HUES6 (cell line): ENCODE measurements at regions not wholly inside any gene's neighbourhood (a gene's known extent, or its start where the extent isn't known, plus 50 kb on each side); places are given as distances from the start of the nearest gene placed in this dataset.

Experiments
- H3K27ac ChIP-seq: 2 replicates; pipeline ENCODE4 v1.7.0; 2013; ENCODE audit warnings: low read depth, mild to moderate bottlenecking, low read length, inconsistent platforms
- H3K27me3 ChIP-seq: 2 replicates; pipeline ENCODE4 v1.6.1; 2013; ENCODE audit warnings: low read length; ENCODE audit not compliant: control insufficient read depth, insufficient read depth
- H3K36me3 ChIP-seq: 2 replicates; pipeline ENCODE4 v1.6.1; 2013; ENCODE audit warnings: low read length; ENCODE audit not compliant: control insufficient read depth, insufficient read depth
- H3K4me1 ChIP-seq: 2 replicates; pipeline ENCODE4 v1.6.1; 2013; ENCODE audit warnings: low read length; ENCODE audit not compliant: control insufficient read depth, insufficient read depth
- H3K4me3 ChIP-seq: 2 replicates; pipeline ENCODE4 v1.5.1; 2013; ENCODE audit warnings: low read depth, low read length
- H3K9ac ChIP-seq: one replicate; pipeline ENCODE4 v1.6.1; 2013; ENCODE audit warnings: mild to moderate bottlenecking, low read length
- H3K9me3 ChIP-seq: 2 replicates; pipeline ENCODE4 v1.6.1; 2013; ENCODE audit warnings: low read depth, low read length; ENCODE audit not compliant: control insufficient read depth, insufficient read depth

GRCh38 chr3:14590569-14590968 lies 50.4 kb upstream of the GRIP2 start:
- Histone ChIP-seq H3K4me3 (no peak overlapping the region), H3K4me1 (peaks cover 3% of the 10 kb centered on the region; the same call in 1 of the 2 replicates), H3K9me3 (no peaks in the 10 kb centered on the region), H3K27me3 (no peaks in the 10 kb centered on the region), H3K27ac (no peak overlapping the region), H3K36me3 (no peaks in the 10 kb centered on the region), H3K9ac (no peak overlapping the region)

- H3K9ac ChIP-seq: no peak overlapping the region
- no peaks in the 10 kb centered on the region for H3K36me3 ChIP-seq
- no peak overlapping the region for H3K4me3 ChIP-seq
- H3K27me3 ChIP-seq: no peaks in the 10 kb centered on the region
- H3K9me3 ChIP-seq: no peaks in the 10 kb centered on the region
- H3K4me1 ChIP-seq: peaks cover 3% of the 10 kb centered on the region; the same call in 1 of the 2 replicates
- no peak overlapping the region for H3K27ac ChIP-seq
Measured at GRCh38 chr3:14592390-14592789, 52.2 kb upstream of the GRIP2 start.

- Histone ChIP-seq H3K27ac (no peak overlapping the region), H3K36me3 (no peaks in the 10 kb centered on the region)
Measured at GRCh38 chr3:14592836-14593235, 52.7 kb upstream of the GRIP2 start.

GRCh38 chr3:14594234-14594633 lies 54.1 kb upstream of the GRIP2 start:
- Histone ChIP-seq H3K27me3 (no peaks in the 10 kb centered on the region), H3K36me3 (no peaks in the 10 kb centered on the region), H3K4me1 (peaks cover 3% of the 10 kb centered on the region; the same call in 1 of the 2 replicates), H3K27ac (no peak overlapping the region), H3K9ac (no peak overlapping the region), H3K9me3 (no peaks in the 10 kb centered on the region), H3K4me3 (no peak overlapping the region)

More at GRCh38 chr3:14592836-14593235, 52.7 kb upstream of the GRIP2 start:
- Histone ChIP-seq H3K27me3 (no peaks in the 10 kb centered on the region), H3K4me1 (peaks cover 3% of the 10 kb centered on the region; the same call in 1 of the 2 replicates), H3K4me3 (no peak overlapping the region), H3K9ac (no peak overlapping the region), H3K9me3 (no peaks in the 10 kb centered on the region)

- Histone ChIP-seq H3K36me3 (no peaks in the 10 kb centered on the region), H3K4me1 (no peaks in the 10 kb centered on the region), H3K27me3 (peaks cover 12% of the 10 kb centered on the region; the same call in 1 of the 2 replicates), H3K27ac (no peak overlapping the region), H3K9ac (no peak overlapping the region), H3K4me3 (no peak overlapping the region), H3K9me3 (no peaks in the 10 kb centered on the region)
Measured at GRCh38 chr3:14595561-14595960, 55.4 kb upstream of the GRIP2 start.

- H3K9me3 ChIP-seq: no peaks in the 10 kb centered on the region
- no peaks in the 10 kb centered on the region for H3K36me3 ChIP-seq
- H3K4me1 ChIP-seq: peaks cover 10% of the 10 kb centered on the region; the same call in 1 of the 2 replicates
- no peak overlapping the region for H3K27ac ChIP-seq
- H3K4me3 ChIP-seq: no peak overlapping the region
- peaks cover 29% of the 10 kb centered on the region for H3K27me3 ChIP-seq
- no peak overlapping the region for H3K9ac ChIP-seq
Measured at GRCh38 chr3:14597266-14597665, 54.3 kb upstream of the CCDC174 start.

- peaks cover 34% of the 10 kb centered on the region for H3K27me3 ChIP-seq
Measured at GRCh38 chr3:14598143-14598569, 53.4 kb upstream of the CCDC174 start.

GRCh38 chr3:14599488-14599887 lies 52.1 kb upstream of the CCDC174 start:
- no peak overlapping the region for H3K4me3 ChIP-seq
- H3K27me3 ChIP-seq: peaks cover 39% of the 10 kb centered on the region
- no peak overlapping the region for H3K27ac ChIP-seq
- H3K9me3 ChIP-seq: no peaks in the 10 kb centered on the region
- H3K36me3 ChIP-seq: no peaks in the 10 kb centered on the region
- H3K4me1 ChIP-seq: peaks cover 11% of the 10 kb centered on the region
- H3K9ac ChIP-seq: no peak overlapping the region

More at GRCh38 chr3:14598143-14598569, 53.4 kb upstream of the CCDC174 start:
- Histone ChIP-seq H3K4me1 (peaks cover 10% of the 10 kb centered on the region; the same call in 1 of the 2 replicates), H3K36me3 (no peaks in the 10 kb centered on the region), H3K4me3 (no peak overlapping the region), H3K27ac (no peak overlapping the region), H3K9ac (no peak overlapping the region), H3K9me3 (no peaks in the 10 kb centered on the region)

GRCh38 chr3:14600075-14600474 lies 51.5 kb upstream of the CCDC174 start:
- Histone ChIP-seq H3K27me3 (peaks cover 39% of the 10 kb centered on the region), H3K9me3 (no peaks in the 10 kb centered on the region), H3K4me1 (peaks cover 17% of the 10 kb centered on the region)

GRCh38 chr3:14600856-14601610 lies 50.5 kb upstream of the CCDC174 start:
- H3K27me3 ChIP-seq: peaks cover 39% of the 10 kb centered on the region
- H3K4me3 ChIP-seq: peak overlapping the region; percentile 62
- peaks cover 26% of the 10 kb centered on the region for H3K4me1 ChIP-seq

More at GRCh38 chr3:14600075-14600474, 51.5 kb upstream of the CCDC174 start:
- no peak overlapping the region for H3K4me3 ChIP-seq
- no peak overlapping the region for H3K9ac ChIP-seq
- H3K36me3 ChIP-seq: no peaks in the 10 kb centered on the region
- H3K27ac ChIP-seq: no peak overlapping the region

GRCh38 chr3:14601692-14602005 lies 49.9 kb upstream of the CCDC174 start:
- Histone ChIP-seq H3K4me3 (peak overlapping the region; percentile 62), H3K9ac (no peak overlapping the region), H3K36me3 (no peaks in the 10 kb centered on the region), H3K27me3 (peaks cover 39% of the 10 kb centered on the region), H3K27ac (no peak overlapping the region), H3K4me1 (peaks cover 26% of the 10 kb centered on the region), H3K9me3 (no peaks in the 10 kb centered on the region)

More at GRCh38 chr3:14600856-14601610, 50.5 kb upstream of the CCDC174 start:
- no peaks in the 10 kb centered on the region for H3K36me3 ChIP-seq
- no peak overlapping the region for H3K9ac ChIP-seq
- no peak overlapping the region for H3K27ac ChIP-seq
- H3K9me3 ChIP-seq: no peaks in the 10 kb centered on the region
